ENCODE measurements at regions not wholly inside any gene's neighbourhood (a gene's known extent, or its start where the extent isn't known, plus 50 kb on each side); places are given as distances from the start of the nearest gene placed in this dataset.

DNA sequence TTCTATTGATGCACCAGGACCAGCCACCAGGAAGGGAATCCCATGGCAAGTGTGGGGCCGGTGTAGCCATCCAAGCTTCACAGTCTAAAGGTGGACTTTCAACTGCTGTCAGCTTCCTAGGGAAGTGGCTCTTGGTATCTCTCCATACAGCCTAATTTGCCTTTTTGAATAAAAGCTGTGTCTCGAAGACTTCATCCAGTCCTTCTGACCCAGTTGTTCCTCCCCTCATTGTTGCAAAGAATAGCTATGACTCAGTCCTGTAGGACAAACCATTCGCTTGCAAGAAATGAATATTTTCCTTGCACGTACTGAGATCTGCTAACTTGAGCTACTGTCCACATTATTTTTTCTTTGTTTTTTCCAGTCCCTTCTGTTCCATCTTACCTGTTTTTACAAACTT, 145.1 kb upstream of the CTSO start:
- TF ChIP-seq ZFP36 (IDR thresholded peaks at IDR 0.05; ENCODE audit: borderline replicate concordance, partially characterized antibody) (no peak), CEBPB (IDR thresholded peaks at IDR 0.05) (no peak)
- TF ChIP-seq, protein P1, sequence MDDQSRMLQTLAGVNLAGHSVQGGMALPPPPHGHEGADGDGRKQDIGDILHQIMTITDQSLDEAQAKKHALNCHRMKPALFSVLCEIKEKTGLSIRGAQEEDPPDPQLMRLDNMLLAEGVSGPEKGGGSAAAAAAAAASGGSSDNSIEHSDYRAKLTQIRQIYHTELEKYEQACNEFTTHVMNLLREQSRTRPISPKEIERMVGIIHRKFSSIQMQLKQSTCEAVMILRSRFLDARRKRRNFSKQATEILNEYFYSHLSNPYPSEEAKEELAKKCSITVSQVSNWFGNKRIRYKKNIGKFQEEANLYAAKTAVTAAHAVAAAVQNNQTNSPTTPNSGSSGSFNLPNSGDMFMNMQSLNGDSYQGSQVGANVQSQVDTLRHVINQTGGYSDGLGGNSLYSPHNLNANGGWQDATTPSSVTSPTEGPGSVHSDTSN (IDR thresholded peaks at IDR 0.05), result no peak
- no peak for ATAC-seq
- ChIA-PET CTCF (no interaction called here), POLR2A (no interaction called here)
- no peak for FAIRE-seq
- no peak for DNase-seq (ENCODE audit: low read depth in 1 of 2, low spot score in 1 of 2)
- no peak overlapping the region for H3K27ac ChIP-seq
- no peaks in the 10 kb centered on the region for H3K4me1 ChIP-seq
- no peaks in the 10 kb centered on the region for H3K9me3 ChIP-seq
- no peak overlapping the region for H3K4me2 ChIP-seq
- no peak overlapping the region for H3K4me3 ChIP-seq
- 43% methylated on average over 4 of the region's 4 CpGs for WGBS (ENCODE audit: missing lambda C conversion rate)

DNA sequence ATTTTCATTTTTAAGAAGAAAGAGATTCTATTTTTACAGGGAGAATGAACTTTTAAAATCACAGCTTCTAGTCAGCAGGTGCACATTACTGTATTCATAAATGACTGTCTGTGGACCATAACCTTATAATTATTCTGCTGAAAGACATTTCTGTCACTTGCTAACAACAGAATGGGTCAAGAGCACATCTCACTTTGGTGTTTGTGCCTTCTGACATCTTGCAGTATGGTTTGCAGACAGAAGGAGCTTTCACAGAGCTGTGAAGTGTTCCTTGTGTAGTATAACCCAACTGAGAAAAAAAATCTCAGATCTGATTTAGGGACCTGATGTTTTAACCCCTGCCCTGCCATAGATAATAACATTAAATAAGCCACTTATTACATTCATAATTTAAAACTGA, 131.4 kb upstream of the CTSO start:
- FAIRE-seq (no peak), ATAC-seq (no peak), DNase-seq (ENCODE audit: low read depth in 1 of 2, low spot score in 1 of 2) (no peak)
- H3K27ac ChIP-seq, result no peak overlapping the region
- CTCF ChIA-PET, result no interaction called here
- POLR2A ChIA-PET, result no interaction called here
- TF ChIP-seq, protein P2, sequence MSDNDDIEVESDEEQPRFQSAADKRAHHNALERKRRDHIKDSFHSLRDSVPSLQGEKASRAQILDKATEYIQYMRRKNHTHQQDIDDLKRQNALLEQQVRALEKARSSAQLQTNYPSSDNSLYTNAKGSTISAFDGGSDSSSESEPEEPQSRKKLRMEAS (IDR thresholded peaks at IDR 0.05), result no peak
- TF ChIP-seq SREBF2 (IDR thresholded peaks at IDR 0.05), result no peak
- no peak for TF ChIP-seq FOSB (CRISPR knock-in tag; IDR thresholded peaks at IDR 0.05)
- TF ChIP-seq NPAS2 (CRISPR knock-in tag; IDR thresholded peaks at IDR 0.05; ENCODE audit: borderline replicate concordance), result no peak
- TF ChIP-seq RNF2 (IDR thresholded peaks at IDR 0.05; ENCODE audit: borderline replicate concordance, low read depth), result no peak
- TF ChIP-seq HOXA7 (CRISPR knock-in tag; IDR thresholded peaks at IDR 0.05), result no peak
- TF ChIP-seq, protein P1 (IDR thresholded peaks at IDR 0.05), result no peak
- TF ChIP-seq CBX2 (IDR thresholded peaks at IDR 0.05; ENCODE audit: borderline replicate concordance, low read depth), result no peak
- TF ChIP-seq TFCP2L1 (CRISPR knock-in tag; IDR thresholded peaks at IDR 0.05), result no peak
- TF ChIP-seq, protein P3, sequence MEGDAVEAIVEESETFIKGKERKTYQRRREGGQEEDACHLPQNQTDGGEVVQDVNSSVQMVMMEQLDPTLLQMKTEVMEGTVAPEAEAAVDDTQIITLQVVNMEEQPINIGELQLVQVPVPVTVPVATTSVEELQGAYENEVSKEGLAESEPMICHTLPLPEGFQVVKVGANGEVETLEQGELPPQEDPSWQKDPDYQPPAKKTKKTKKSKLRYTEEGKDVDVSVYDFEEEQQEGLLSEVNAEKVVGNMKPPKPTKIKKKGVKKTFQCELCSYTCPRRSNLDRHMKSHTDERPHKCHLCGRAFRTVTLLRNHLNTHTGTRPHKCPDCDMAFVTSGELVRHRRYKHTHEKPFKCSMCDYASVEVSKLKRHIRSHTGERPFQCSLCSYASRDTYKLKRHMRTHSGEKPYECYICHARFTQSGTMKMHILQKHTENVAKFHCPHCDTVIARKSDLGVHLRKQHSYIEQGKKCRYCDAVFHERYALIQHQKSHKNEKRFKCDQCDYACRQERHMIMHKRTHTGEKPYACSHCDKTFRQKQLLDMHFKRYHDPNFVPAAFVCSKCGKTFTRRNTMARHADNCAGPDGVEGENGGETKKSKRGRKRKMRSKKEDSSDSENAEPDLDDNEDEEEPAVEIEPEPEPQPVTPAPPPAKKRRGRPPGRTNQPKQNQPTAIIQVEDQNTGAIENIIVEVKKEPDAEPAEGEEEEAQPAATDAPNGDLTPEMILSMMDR (IDR thresholded peaks at IDR 0.05), result no peak
- TF ChIP-seq, protein P4, sequence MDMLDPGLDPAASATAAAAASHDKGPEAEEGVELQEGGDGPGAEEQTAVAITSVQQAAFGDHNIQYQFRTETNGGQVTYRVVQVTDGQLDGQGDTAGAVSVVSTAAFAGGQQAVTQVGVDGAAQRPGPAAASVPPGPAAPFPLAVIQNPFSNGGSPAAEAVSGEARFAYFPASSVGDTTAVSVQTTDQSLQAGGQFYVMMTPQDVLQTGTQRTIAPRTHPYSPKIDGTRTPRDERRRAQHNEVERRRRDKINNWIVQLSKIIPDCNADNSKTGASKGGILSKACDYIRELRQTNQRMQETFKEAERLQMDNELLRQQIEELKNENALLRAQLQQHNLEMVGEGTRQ (IDR thresholded peaks at IDR 0.05), result no peak
- TF ChIP-seq RARB (CRISPR knock-in tag; IDR thresholded peaks at IDR 0.05), result no peak
- TF ChIP-seq HEYL (CRISPR knock-in tag; IDR thresholded peaks at IDR 0.05), result no peak
- TF ChIP-seq CHD4 (IDR thresholded peaks at IDR 0.05; ENCODE audit: borderline replicate concordance), result no peak
- no peak overlapping the region for H3K4me2 ChIP-seq
- no peaks in the 10 kb centered on the region for H3K9me3 ChIP-seq
- H3K4me3 ChIP-seq, result no peak overlapping the region
- H3K4me1 ChIP-seq, result no peaks in the 10 kb centered on the region

DNA sequence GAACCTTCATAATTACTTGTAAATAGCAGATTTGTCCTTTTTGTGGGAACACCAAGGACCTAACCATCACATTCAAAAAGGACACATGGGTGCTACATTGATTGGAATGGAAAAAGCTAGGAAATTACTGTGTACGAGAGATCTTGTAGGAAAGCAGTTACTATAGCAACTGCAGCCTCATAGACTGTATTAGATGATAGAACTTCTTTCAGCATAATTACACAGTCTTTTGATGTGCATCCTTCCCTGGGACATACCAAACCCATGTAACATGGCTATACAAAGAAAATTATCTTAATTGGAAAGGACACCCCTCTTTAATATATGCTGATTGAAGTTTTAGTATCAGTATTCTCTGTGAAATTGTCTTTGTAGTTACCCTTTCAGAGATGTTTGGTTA, 130.7 kb upstream of the CTSO start:
- ChIA-PET POLR2A (no interaction called here), CTCF (no interaction called here)
- no peak overlapping the region for H3K4me3 ChIP-seq
- H3K9me3 ChIP-seq, result no peaks in the 10 kb centered on the region
- FAIRE-seq, result no peak
- no peaks in the 10 kb centered on the region for H3K4me1 ChIP-seq
- ATAC-seq, result no peak
- no peak overlapping the region for H3K27ac ChIP-seq
- 18% methylated on average over 1 of the region's 1 CpG for WGBS (ENCODE audit: missing lambda C conversion rate)
- H3K4me2 ChIP-seq, result no peak overlapping the region
- no peak for DNase-seq (ENCODE audit: low read depth in 1 of 2, low spot score in 1 of 2)
- TF ChIP-seq EHMT2 (IDR thresholded peaks at IDR 0.05; ENCODE audit: low read depth), result no peak
- TF ChIP-seq MYC (IDR thresholded peaks at IDR 0.05; ENCODE audit: borderline replicate concordance, low read length), result no peak
- TF ChIP-seq HOXB13 (CRISPR knock-in tag; IDR thresholded peaks at IDR 0.05; ENCODE audit: low read depth), result no peak
- no peak for TF ChIP-seq CBX8 (IDR thresholded peaks at IDR 0.05)
- TF ChIP-seq CBX2 (IDR thresholded peaks at IDR 0.05; ENCODE audit: borderline replicate concordance, low read depth), result no peak
- no peak for TF ChIP-seq HDAC2 (IDR thresholded peaks at IDR 0.05)
- TF ChIP-seq, protein P5, sequence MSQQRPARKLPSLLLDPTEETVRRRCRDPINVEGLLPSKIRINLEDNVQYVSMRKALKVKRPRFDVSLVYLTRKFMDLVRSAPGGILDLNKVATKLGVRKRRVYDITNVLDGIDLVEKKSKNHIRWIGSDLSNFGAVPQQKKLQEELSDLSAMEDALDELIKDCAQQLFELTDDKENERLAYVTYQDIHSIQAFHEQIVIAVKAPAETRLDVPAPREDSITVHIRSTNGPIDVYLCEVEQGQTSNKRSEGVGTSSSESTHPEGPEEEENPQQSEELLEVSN (IDR thresholded peaks at IDR 0.05; ENCODE audit: borderline replicate concordance, low read depth), result no peak
- no peak for TF ChIP-seq SMC3 (IDR thresholded peaks at IDR 0.05)
- TF ChIP-seq CHD4 (IDR thresholded peaks at IDR 0.05; ENCODE audit: borderline replicate concordance), result no peak
- no peak for TF ChIP-seq KDM5A (IDR thresholded peaks at IDR 0.05)
- TF ChIP-seq RARB (CRISPR knock-in tag; IDR thresholded peaks at IDR 0.05), result no peak
- TF ChIP-seq JUN (IDR thresholded peaks at IDR 0.05), result no peak
- TF ChIP-seq HEYL (CRISPR knock-in tag; IDR thresholded peaks at IDR 0.05), result no peak
- TF ChIP-seq ZSCAN20 (CRISPR knock-in tag; IDR thresholded peaks at IDR 0.05), result no peak
- TF ChIP-seq MAFK (IDR thresholded peaks at IDR 0.05; ENCODE audit: partially characterized antibody), result no peak
- TF ChIP-seq, protein P4 (IDR thresholded peaks at IDR 0.05), result no peak
- TF ChIP-seq TP53 (CRISPR knock-in tag; IDR thresholded peaks at IDR 0.05), result no peak
- TF ChIP-seq NFE2L2 (conservative IDR thresholded peaks at IDR 0.05; ENCODE audit: low read length), result no peak
- no peak for TF ChIP-seq JUNB (IDR thresholded peaks at IDR 0.05)
- TF ChIP-seq CEBPB (IDR thresholded peaks at IDR 0.05), result no peak

Measured in A549 (cell line).